ENCODE measurements at regions not wholly inside any gene's neighbourhood (a gene's known extent, or its start where the extent isn't known, plus 50 kb on each side); places are given as distances from the start of the nearest gene placed in this dataset.

GRCh38 chr18:66813138-66813537, 209.2 kb upstream of the CDH19 start:
- no peak overlapping the region for H3K27ac ChIP-seq (ENCODE audit: extremely low read depth, low read depth, low read length)
- H3K4me3 ChIP-seq (ENCODE audit: low read depth, low read length): no peak overlapping the region
- no peaks in the 10 kb centered on the region for H3K36me3 ChIP-seq (ENCODE audit: control insufficient read depth in 2 of 2, insufficient read depth in 1 of 2, low read length in 2 of 2)
- H3K4me1 ChIP-seq (ENCODE audit: control insufficient read depth, insufficient read depth, low read length): no peaks in the 10 kb centered on the region
- ChIA-PET CTCF (no interaction called here), POLR2A (no interaction called here)
- no peaks in the 10 kb centered on the region for H3K9me3 ChIP-seq (ENCODE audit: control insufficient read depth, insufficient read depth, low read depth, low read length)
- TF ChIP-seq ZNF776 (tag by site-specific recombination; IDR thresholded peaks at IDR 0.05; ENCODE audit: borderline replicate concordance): no peak
- no peak for TF ChIP-seq KLF17 (tag by site-specific recombination; IDR thresholded peaks at IDR 0.05)
- no peak for TF ChIP-seq CTCF (tag by site-specific recombination; IDR thresholded peaks at IDR 0.05)
- TF ChIP-seq ZNF843 (tag by site-specific recombination; IDR thresholded peaks at IDR 0.05): no peak
- TF ChIP-seq ZNF664 (tag by site-specific recombination; IDR thresholded peaks at IDR 0.05): no peak
- no peak for TF ChIP-seq ZNF214 (tag by site-specific recombination; IDR thresholded peaks at IDR 0.05; ENCODE audit: borderline replicate concordance)
- TF ChIP-seq ZNF174 (tag by site-specific recombination; IDR thresholded peaks at IDR 0.05): no peak
- TF ChIP-seq ZNF529 (tag by site-specific recombination; IDR thresholded peaks at IDR 0.05; ENCODE audit: insufficient replicate concordance): no peak
- TF ChIP-seq HOXA7 (CRISPR knock-in tag; IDR thresholded peaks at IDR 0.05; ENCODE audit: borderline replicate concordance): no peak
- TF ChIP-seq ZBTB20 (tag by site-specific recombination; IDR thresholded peaks at IDR 0.05): no peak
- no peak for TF ChIP-seq KLF1 (tag by site-specific recombination; IDR thresholded peaks at IDR 0.05)
- TF ChIP-seq ZNF560 (tag by site-specific recombination; IDR thresholded peaks at IDR 0.05; ENCODE audit: borderline replicate concordance): no peak
- TF ChIP-seq SP3 (tag by site-specific recombination; IDR thresholded peaks at IDR 0.05): no peak
- no peak for TF ChIP-seq ZNF341 (tag by site-specific recombination; IDR thresholded peaks at IDR 0.05; ENCODE audit: low read depth)
- TF ChIP-seq PRDM4 (tag by site-specific recombination; IDR thresholded peaks at IDR 0.05): no peak
- no peak for TF ChIP-seq ZBTB48 (tag by site-specific recombination; IDR thresholded peaks at IDR 0.05)

- H3K27ac ChIP-seq (ENCODE audit: extremely low read depth, low read depth, low read length): no peak overlapping the region
- CTCF ChIA-PET: interaction anchor here (0.6 kb wide), 1 partner anchor 29 kb away, joined by 3 read pairs; no protein-coding TSS in a partner anchor
- POLR2A ChIA-PET: no interaction called here
- H3K9me3 ChIP-seq (ENCODE audit: control insufficient read depth, insufficient read depth, low read depth, low read length): no peaks in the 10 kb centered on the region
- H3K36me3 ChIP-seq (ENCODE audit: control insufficient read depth in 2 of 2, insufficient read depth in 1 of 2, low read length in 2 of 2): no peaks in the 10 kb centered on the region
- H3K4me3 ChIP-seq (ENCODE audit: low read depth, low read length): no peak overlapping the region
- TF ChIP-seq ZNF132 (tag by site-specific recombination; IDR thresholded peaks at IDR 0.05; ENCODE audit: borderline replicate concordance) (no peak), WT1 (tag by site-specific recombination; IDR thresholded peaks at IDR 0.05) (no peak), ZBTB44 (tag by site-specific recombination; IDR thresholded peaks at IDR 0.05) (no peak), MYNN (tag by site-specific recombination; IDR thresholded peaks at IDR 0.05; ENCODE audit: borderline replicate concordance) (no peak), GLI2 (tag by site-specific recombination; IDR thresholded peaks at IDR 0.05; ENCODE audit: borderline replicate concordance, low read depth) (no peak)
- H3K4me1 ChIP-seq (ENCODE audit: control insufficient read depth, insufficient read depth, low read length): no peaks in the 10 kb centered on the region
Measured at GRCh38 chr18:66795051-66795450, 191.2 kb upstream of the CDH19 start.
